Prostate gland (tissue), 2 donors: ENCODE measurements at regions not wholly inside any gene's neighbourhood (a gene's known extent, or its start where the extent isn't known, plus 50 kb on each side); places are given as distances from the start of the nearest gene placed in this dataset.

ENCODE experiments used
- DNase-seq: peaks from one replicate; pipeline ENCODE4 v3.0.0-alpha.2; 2019; ENCODE audit warnings: low spot score
- H3K27ac ChIP-seq, 2 donors: fragments of 200-600 bp; sonication (generic); 2 replicates each; pipeline ENCODE4 v1.5.1; 2017 to 2019
- H3K27me3 ChIP-seq: fragments of 200-600 bp; sonication (generic); replicated peaks from 2 replicates; pipeline ENCODE4 v1.5.1; 2019; ENCODE audit not compliant: insufficient read depth
- H3K36me3 ChIP-seq, 2 donors: fragments of 200-600 bp; sonication (generic); 1 replicate in 1 of 2; 2 replicates in 1 of 2; pipeline versions ENCODE4 v1.5.1 to v1.8.1; 2017 to 2019
- H3K4me1 ChIP-seq: fragments of 200-600 bp; sonication (generic); replicated peaks from 2 replicates; pipeline ENCODE4 v1.5.1; 2019
- H3K4me3 ChIP-seq, 2 donors: fragments of 200-600 bp; sonication (generic); 2 replicates each; pipeline ENCODE4 v1.5.1; 2017 to 2019
- H3K9me3 ChIP-seq: fragments of 200-600 bp; sonication (generic); 2 replicates; pipeline ENCODE4 v1.5.1; 2017
- CTCF ChIP-seq, 4 experiments: fragments of 200-600 bp in 2 of 4; fragments of 450-650 bp in 2 of 4; sonication (generic) in 2 of 4; IDR thresholded peaks; 1 replicate in 3 of 4; 2 replicates in 1 of 4; pipeline ENCODE4 v1.5.1; 2016 to 2019; ENCODE audit warnings: antibody characterized with exemption in 4 of 4, mild to moderate bottlenecking in 2 of 4, moderate library complexity in 2 of 4
- POLR2A ChIP-seq: fragments of 450-650 bp; IDR thresholded peaks from one replicate; pipeline ENCODE4 v1.6.1; 2016; ENCODE audit warnings: antibody characterized with exemption, mild to moderate bottlenecking
- POLR2AphosphoS5 ChIP-seq: sonication (generic); formaldehyde crosslinking; IDR thresholded peaks from one replicate; pipeline ENCODE4 v1.6.1; 2017; ENCODE audit warnings: antibody characterized with exemption
- WGBS: methylation state at CpG from one replicate; pipeline ENCODE4 v1.1.5; 2018; 5-methylcytosine and 5-hydroxymethylcytosine counted together
- intact Hi-C: fragments of 100-400 bp; cut with DNase I; formaldehyde crosslinking; loops from one replicate; pipeline ENCODE4 v1.14.2; 2022

DNA sequence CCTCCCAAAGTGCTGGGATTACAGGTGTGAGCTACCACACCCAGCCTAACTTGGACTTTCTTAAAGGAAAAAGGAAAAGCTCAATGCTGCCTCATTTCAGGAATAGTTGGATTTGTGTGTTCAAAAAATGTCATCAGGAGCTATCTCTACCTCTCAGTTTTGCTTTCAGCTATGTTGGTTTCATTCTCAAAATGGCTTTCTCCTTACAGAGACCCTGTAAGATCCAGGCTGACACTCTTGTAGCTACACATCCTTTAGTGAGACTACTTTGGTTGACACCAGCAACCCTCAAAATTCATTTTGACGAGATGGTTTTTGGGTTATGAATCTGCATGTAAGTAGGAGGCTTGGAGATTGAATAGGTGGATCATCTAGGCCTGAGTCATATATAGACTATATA is 269.7 kb upstream of the SORCS1 start:
- no peaks in the 10 kb centered on the region for H3K27me3 ChIP-seq
- no peak overlapping the region for H3K27ac ChIP-seq
- 96% methylated on average over 1 of the region's 1 CpG for WGBS
- no peaks in the 10 kb centered on the region for H3K36me3 ChIP-seq
- intact Hi-C loops = no loop called here
- DNase-seq = no peak
- no peak overlapping the region for H3K4me3 ChIP-seq
- no peak for TF ChIP-seq POLR2A
- TF ChIP-seq POLR2AphosphoS5 = no peak
- no peak for TF ChIP-seq CTCF (IDR thresholded peaks at IDR 0.05)
- H3K4me1 ChIP-seq = no peaks in the 10 kb centered on the region
- H3K9me3 ChIP-seq = no peaks in the 10 kb centered on the region

- H3K27me3 ChIP-seq = no peaks in the 10 kb centered on the region
- WGBS = 57% methylated on average over 3 of the region's 3 CpGs
- TF ChIP-seq POLR2AphosphoS5 (no peak), POLR2A (no peak), CTCF (IDR thresholded peaks at IDR 0.05) (no peak)
- H3K4me1 ChIP-seq = no peaks in the 10 kb centered on the region
- intact Hi-C loops = no loop called here
- no peaks in the 10 kb centered on the region for H3K9me3 ChIP-seq
- no peak for DNase-seq
- no peaks in the 10 kb centered on the region for H3K36me3 ChIP-seq
- H3K4me3 ChIP-seq = no peak overlapping the region
- no peak overlapping the region for H3K27ac ChIP-seq
Measured at GRCh38 chr10:107433605-107434004, 269.1 kb upstream of the SORCS1 start.

DNA sequence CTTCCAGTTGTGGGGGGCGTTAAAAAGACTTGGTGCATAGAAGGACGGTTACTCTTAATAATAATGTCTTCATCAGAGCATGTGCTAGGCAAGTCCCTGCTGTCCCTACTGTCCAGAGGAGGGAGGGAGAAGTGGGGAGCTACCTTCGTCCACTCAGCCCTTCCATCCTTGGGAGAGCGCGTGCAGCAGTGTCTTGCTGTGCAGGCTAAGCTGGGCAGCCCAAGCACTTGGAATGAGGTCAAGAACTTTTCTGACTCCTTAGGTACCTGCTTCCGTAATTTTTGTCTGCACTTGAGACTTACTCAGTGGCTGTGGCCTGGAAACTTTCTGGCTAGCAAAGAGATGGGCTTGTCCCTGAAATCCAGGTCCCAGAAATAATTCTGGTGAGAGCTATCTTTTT is 265.9 kb upstream of the SORCS1 start:
- Histone ChIP-seq H3K36me3 (no peaks in the 10 kb centered on the region), H3K27me3 (no peaks in the 10 kb centered on the region), H3K4me3 (no peak overlapping the region), H3K4me1 (no peaks in the 10 kb centered on the region), H3K27ac (no peak overlapping the region), H3K9me3 (no peaks in the 10 kb centered on the region)
- intact Hi-C loops = no loop called here
- TF ChIP-seq POLR2AphosphoS5 (no peak), CTCF (IDR thresholded peaks at IDR 0.05) (no peak), POLR2A (no peak)
- DNase-seq = no peak
- 92% methylated on average over 6 of the region's 6 CpGs for WGBS

GRCh38 chr10:107427016-107427415 is 262.5 kb upstream of the SORCS1 start:
- Histone ChIP-seq H3K9me3 (no peaks in the 10 kb centered on the region), H3K27ac (no peak overlapping the region), H3K36me3 (no peaks in the 10 kb centered on the region), H3K4me3 (no peak overlapping the region), H3K4me1 (no peaks in the 10 kb centered on the region), H3K27me3 (no peaks in the 10 kb centered on the region)
- no peak for TF ChIP-seq CTCF (IDR thresholded peaks at IDR 0.05)
- TF ChIP-seq POLR2AphosphoS5 = no peak
- no peak for TF ChIP-seq POLR2A
- DNase-seq = no peak
- intact Hi-C loops = no loop called here
- WGBS = 80% methylated on average over 5 of the region's 5 CpGs

- intact Hi-C loops = no loop called here
- no peak for DNase-seq
- no peak for TF ChIP-seq POLR2A
- TF ChIP-seq CTCF (IDR thresholded peaks at IDR 0.05) = no peak
- no peak for TF ChIP-seq POLR2AphosphoS5
- H3K4me1 ChIP-seq = no peaks in the 10 kb centered on the region
- H3K27ac ChIP-seq = no peak overlapping the region
- H3K36me3 ChIP-seq = no peaks in the 10 kb centered on the region
- H3K4me3 ChIP-seq = no peak overlapping the region
- WGBS = 81% methylated on average over 9 of the region's 9 CpGs
- H3K27me3 ChIP-seq = no peaks in the 10 kb centered on the region
- H3K9me3 ChIP-seq = no peaks in the 10 kb centered on the region
Measured at GRCh38 chr10:107425931-107426553, 261.5 kb upstream of the SORCS1 start.
